T-helper 1 cell treated with Interleukin-12 subunit alpha and Interleukin-12 subunit beta and Interleukin-4 antibody, amounts not matched to agents 30 ng/mL and 1 ng/mL, for 36 hours (primary cell): ENCODE measurements at regions not wholly inside any gene's neighbourhood (a gene's known extent, or its start where the extent isn't known, plus 50 kb on each side); places are given as distances from the start of the nearest gene placed in this dataset.

ENCODE experiments used
- intact Hi-C: fragments of 100-400 bp; cut with micrococcal nuclease; formaldehyde crosslinking; loops from one replicate; pipeline ENCODE4 v1.15.1; 2024

GRCh38 chr10:130780763-130781162 is 530.8 kb downstream of the TCERG1L start:
- intact Hi-C loops = no loop called here

- intact Hi-C loops = no loop called here
Measured at GRCh38 chr10:130781206-130781605, 530.3 kb downstream of the TCERG1L start.

GRCh38 chr10:130781623-130782022 is 529.9 kb downstream of the TCERG1L start:
- intact Hi-C loops = no loop called here

- intact Hi-C loops = no loop called here
Measured at GRCh38 chr10:130782467-130782866, 529.1 kb downstream of the TCERG1L start.

- intact Hi-C loops = no loop called here
Measured at GRCh38 chr10:130784326-130784725, 527.2 kb downstream of the TCERG1L start.

- intact Hi-C loops = no loop called here
Measured at GRCh38 chr10:130786365-130786966, 525.1 kb downstream of the TCERG1L start.

- intact Hi-C loops = no loop called here
Measured at GRCh38 chr10:130787243-130787642, 524.3 kb downstream of the TCERG1L start.

GRCh38 chr10:130787821-130788220 is 523.7 kb downstream of the TCERG1L start:
- intact Hi-C loops = no loop called here

- intact Hi-C loops = no loop called here
Measured at GRCh38 chr10:130790339-130790738, 521.2 kb downstream of the TCERG1L start.

- intact Hi-C loops = no loop called here
Measured at GRCh38 chr10:130792096-130792845, 519.2 kb downstream of the TCERG1L start.

GRCh38 chr10:130795819-130796218 is 515.7 kb downstream of the TCERG1L start:
- intact Hi-C loops = no loop called here

GRCh38 chr10:130799532-130799931 is 512.0 kb downstream of the TCERG1L start:
- intact Hi-C loops = no loop called here

GRCh38 chr10:130800281-130800680 is 511.2 kb downstream of the TCERG1L start:
- intact Hi-C loops = no loop called here

- intact Hi-C loops = no loop called here
Measured at GRCh38 chr10:130801276-130801675, 510.2 kb downstream of the TCERG1L start.

GRCh38 chr10:130801784-130802183 is 509.7 kb downstream of the TCERG1L start:
- intact Hi-C loops = no loop called here

GRCh38 chr10:130802301-130802700 is 509.2 kb downstream of the TCERG1L start:
- intact Hi-C loops = no loop called here

- intact Hi-C loops = no loop called here
Measured at GRCh38 chr10:130804281-130804680, 507.2 kb downstream of the TCERG1L start.

- intact Hi-C loops = no loop called here
Measured at GRCh38 chr10:130804778-130805634, 506.5 kb downstream of the TCERG1L start.

- intact Hi-C loops = no loop called here
Measured at GRCh38 chr10:130805635-130806030, 505.9 kb downstream of the TCERG1L start.

- intact Hi-C loops = no loop called here
Measured at GRCh38 chr10:130806426-130806825, 505.1 kb downstream of the TCERG1L start.

- intact Hi-C loops = no loop called here
Measured at GRCh38 chr10:130807096-130807495, 504.4 kb downstream of the TCERG1L start.

GRCh38 chr10:130807721-130808120 is 503.8 kb downstream of the TCERG1L start:
- intact Hi-C loops = no loop called here
